IMR-90 (cell line): ENCODE measurements at regions not wholly inside any gene's neighbourhood (a gene's known extent, or its start where the extent isn't known, plus 50 kb on each side); places are given as distances from the start of the nearest gene placed in this dataset.

Experiments used
- ATAC-seq: fragments of 200-7000 bp; cut with Tn5 transposase; 2 replicates; pipeline ENCODE4 v1.9.1; 2020; ENCODE audit warnings: low read depth, mild to moderate bottlenecking, moderate library complexity
- BruUV-seq: library from RNA; stranded (reverse); fragments of 400-500 nt; replicated peaks from 2 replicates; lab custom pipeline; 2021; lab: Mats Ljungman, UMichigan
- CTCF ChIA-PET: fragments of 300-600 bp; formaldehyde crosslinking; extraction: SDS; loops from one replicate; lab custom pipeline; 2021; ENCODE audit warnings: antibody characterized with exemption; lab: Yijun Ruan, JAX
- POLR2A ChIA-PET: fragments of 300-600 bp; sonication (Branson Sonifier 250); formaldehyde crosslinking; loops from one replicate; lab custom pipeline; 2022; ENCODE audit warnings: antibody characterized with exemption; ENCODE audit not compliant: unreplicated experiment; lab: Charles Lee
- DNase-seq: peaks from one replicate; pipeline ENCODE4 v3.0.0; 2013
- H2AFZ ChIP-seq: replicated peaks from 2 replicates; pipeline ENCODE3; 2013; ENCODE audit warnings: low read length, mild to moderate bottlenecking; ENCODE audit not compliant: poor library complexity
- H2AK5ac ChIP-seq: 2 replicates; pipeline ENCODE4 v1.6.1; 2013; ENCODE audit warnings: low read depth, low read length, inconsistent platforms
- H2AK9ac ChIP-seq: replicated peaks from 2 replicates; pipeline ENCODE3; 2013; ENCODE audit warnings: mild to moderate bottlenecking, low read depth, low read length, moderate library complexity; ENCODE audit not compliant: poor library complexity
- H2BK120ac ChIP-seq: 2 replicates; pipeline ENCODE4 v1.6.1; 2013; ENCODE audit warnings: low read depth, low read length, inconsistent platforms
- H2BK15ac ChIP-seq: 3 replicates; pipeline ENCODE4 v1.6.1; 2013; ENCODE audit warnings: low read depth, low read length, inconsistent platforms
- H2BK20ac ChIP-seq: 2 replicates; pipeline ENCODE4 v1.6.1; 2013; ENCODE audit warnings: low read depth, mild to moderate bottlenecking, inconsistent platforms, low read length, moderate library complexity
- H2BK5ac ChIP-seq: 2 replicates; pipeline ENCODE4 v1.6.1; 2013; ENCODE audit warnings: mild to moderate bottlenecking, low read depth, low read length, inconsistent platforms; ENCODE audit not compliant: poor library complexity, severe bottlenecking
- H3K14ac ChIP-seq: replicated peaks from 2 replicates; pipeline ENCODE4 v1.6.1; 2013; ENCODE audit warnings: low read depth, low read length, inconsistent platforms
- H3K18ac ChIP-seq: 2 replicates; pipeline ENCODE4 v1.6.1; 2013; ENCODE audit warnings: low read depth, low read length, control low read depth
- H3K23ac ChIP-seq: 2 replicates; pipeline ENCODE4 v1.6.1; 2013; ENCODE audit warnings: low read depth, low read length, inconsistent platforms
- H3K27ac ChIP-seq: 2 replicates; pipeline ENCODE4 v1.5.1; 2013; ENCODE audit warnings: mild to moderate bottlenecking, control low read depth, low read length; ENCODE audit not compliant: insufficient read depth
- H3K27me3 ChIP-seq: 2 replicates; pipeline ENCODE4 v1.6.1; 2013; ENCODE audit warnings: low read length; ENCODE audit not compliant: control insufficient read depth, insufficient read depth
- H3K36me3 ChIP-seq: 2 replicates; pipeline ENCODE4 v1.6.1; 2013; ENCODE audit warnings: low read length, mixed read lengths; ENCODE audit not compliant: control insufficient read depth, insufficient read depth
- H3K4ac ChIP-seq: 2 replicates; pipeline ENCODE4 v1.6.1; 2013; ENCODE audit warnings: low read depth, low read length, inconsistent platforms
- H3K4me1 ChIP-seq: 2 replicates; pipeline ENCODE4 v1.6.1; 2013; ENCODE audit warnings: low read length, mixed read lengths; ENCODE audit not compliant: control insufficient read depth, insufficient read depth
- H3K4me2 ChIP-seq: 2 replicates; pipeline ENCODE4 v1.6.1; 2013; ENCODE audit warnings: low read depth, mild to moderate bottlenecking, control low read depth, low read length, moderate library complexity
- H3K4me3 ChIP-seq: 2 replicates; pipeline ENCODE4 v1.5.1; 2013; ENCODE audit warnings: low read depth, mild to moderate bottlenecking, control low read depth, low read length, moderate library complexity; ENCODE audit not compliant: insufficient read depth
- H3K56ac ChIP-seq: 2 replicates; pipeline ENCODE4 v1.6.1; 2013; ENCODE audit warnings: low read length, inconsistent platforms; ENCODE audit not compliant: insufficient read depth; ENCODE audit errors: extremely low read depth
- H3K79me1 ChIP-seq, 2 experiments: 2 replicates each; pipeline ENCODE4 v1.6.1; 2013; ENCODE audit warnings: low read length in 2 of 2, inconsistent platforms in 1 of 2, low read depth in 1 of 2
- H3K9ac ChIP-seq: 2 replicates; pipeline ENCODE4 v1.6.1; 2013; ENCODE audit warnings: low read depth, low read length, control low read depth
- H3K9me1 ChIP-seq: 2 replicates; pipeline ENCODE4 v1.6.1; 2013; ENCODE audit warnings: low read length, inconsistent platforms; ENCODE audit not compliant: insufficient read depth
- H3K9me3 ChIP-seq: 2 replicates; pipeline ENCODE4 v1.6.1; 2013; ENCODE audit warnings: low read length; ENCODE audit not compliant: control insufficient read depth, insufficient read depth
- H4K20me1 ChIP-seq: 2 replicates; pipeline ENCODE4 v1.6.1; 2013; ENCODE audit warnings: low read length, inconsistent platforms; ENCODE audit not compliant: insufficient read depth
- H4K5ac ChIP-seq: 2 replicates; pipeline ENCODE4 v1.6.1; 2013; ENCODE audit warnings: mild to moderate bottlenecking, low read depth, low read length, control low read depth
- H4K8ac ChIP-seq, 2 experiments: 2 replicates each; pipeline ENCODE4 v1.6.1; 2013; ENCODE audit warnings: low read depth in 2 of 2, low read length in 2 of 2, control low read depth in 1 of 2, inconsistent platforms in 1 of 2
- H4K91ac ChIP-seq: 2 replicates; pipeline ENCODE4 v1.6.1; 2013; ENCODE audit warnings: low read depth, low read length, inconsistent platforms; ENCODE audit not compliant: insufficient read depth
- BHLHE40 ChIP-seq: fragments of 150-350 bp; IDR thresholded peaks from 2 replicates; pipeline ENCODE4 v1.6.1; 2016; ENCODE audit warnings: mild to moderate bottlenecking, low read depth, low read length
- CEBPB ChIP-seq: IDR thresholded peaks from 2 replicates; pipeline ENCODE4 v1.6.1; 2012; ENCODE audit warnings: low read depth, low read length, improper control_type of control experiment
- CHD1 ChIP-seq: IDR thresholded peaks from 2 replicates; pipeline ENCODE4 v1.6.1; 2012; ENCODE audit warnings: low read depth, low read length, improper control_type of control experiment
- FOS ChIP-seq: fragments of 150-350 bp; IDR thresholded peaks from 2 replicates; pipeline ENCODE4 v1.6.1; 2016; ENCODE audit warnings: low read depth, low read length
- MAFK ChIP-seq: IDR thresholded peaks from 2 replicates; pipeline ENCODE4 v1.6.1; 2012; ENCODE audit warnings: low read depth, low read length, improper control_type of control experiment
- MAZ ChIP-seq: IDR thresholded peaks from 2 replicates; pipeline ENCODE4 v1.6.1; 2012; ENCODE audit warnings: low read depth, mild to moderate bottlenecking, low read length, improper control_type of control experiment, moderate library complexity, borderline replicate concordance
- MXI1 ChIP-seq: IDR thresholded peaks from 2 replicates; pipeline ENCODE4 v1.6.1; 2012; ENCODE audit warnings: low read depth, mild to moderate bottlenecking, low read length, moderate library complexity, borderline replicate concordance
- NFE2L2 ChIP-seq: fragments of 150-350 bp; IDR thresholded peaks from 2 replicates; pipeline ENCODE4 v1.6.1; 2016; ENCODE audit warnings: low read depth, mild to moderate bottlenecking, low read length
- POLR2A ChIP-seq: IDR thresholded peaks from 2 replicates; pipeline ENCODE4 v1.6.1; 2012; ENCODE audit warnings: mild to moderate bottlenecking, low read depth, low read length
- RAD21 ChIP-seq: IDR thresholded peaks from 2 replicates; pipeline ENCODE4 v1.6.1; 2012; ENCODE audit warnings: low read length, improper control_type of control experiment
- RCOR1 ChIP-seq: IDR thresholded peaks from 2 replicates; pipeline ENCODE4 v1.6.1; 2012; ENCODE audit warnings: mild to moderate bottlenecking, low read length, improper control_type of control experiment; ENCODE audit not compliant: insufficient replicate concordance
- RFX5 ChIP-seq: IDR thresholded peaks from 2 replicates; pipeline ENCODE4 v1.8.0; 2012; ENCODE audit warnings: low read depth, mild to moderate bottlenecking, low read length, moderate library complexity
- SMC3 ChIP-seq: fragments of 150-350 bp; IDR thresholded peaks from 2 replicates; pipeline ENCODE4 v1.6.1; 2016; ENCODE audit warnings: low read depth, mild to moderate bottlenecking, antibody characterized with exemption, low read length, moderate library complexity
- WGBS, 2 experiments: methylation state at CpG; one replicate each; pipeline versions ENCODE4 v1.1.5 to v1.1.7; 2013; ENCODE audit warnings: missing lambda C conversion rate in 2 of 2; ENCODE audit not compliant: insufficient read length in 1 of 2; ENCODE audit errors: extremely low coverage in 2 of 2; 5-methylcytosine and 5-hydroxymethylcytosine counted together
- dilution Hi-C: fragments of 300-500 bp; cut with HindIII; formaldehyde crosslinking; loops from one replicate; pipeline ENCODE4 v1.14.3; 2018; ENCODE audit warnings: low sequenced_read_pairs; ENCODE audit not compliant: unreplicated experiment
- in situ Hi-C: fragments of 300-500 bp; cut with MboI; formaldehyde crosslinking; loops from 3 replicates; pipeline ENCODE4 v1.14.3; 2019; ENCODE audit warnings: low sequenced_read_pairs, inconsistent platforms, mixed read lengths
- intact Hi-C: fragments of 100-400 bp; cut with micrococcal nuclease; formaldehyde crosslinking; loops from 2 replicates; pipeline ENCODE4 v1.10.0; 2022
- TF ChIP-seq, protein P1 (sequence below): fragments of 150-350 bp; IDR thresholded peaks from 2 replicates; pipeline ENCODE4 v1.6.1; 2016; ENCODE audit warnings: low read depth, mild to moderate bottlenecking, low read length, moderate library complexity, borderline replicate concordance
- TF ChIP-seq, protein P2 (sequence below): conservative IDR thresholded peaks from 2 replicates; pipeline ENCODE4 v1.5.1; 2012; ENCODE audit warnings: mild to moderate bottlenecking, low read depth, low read length, improper control_type of control experiment
- TF ChIP-seq, protein P3 (sequence below): fragments of 150-350 bp; IDR thresholded peaks from 2 replicates; pipeline ENCODE4 v1.6.1; 2017; ENCODE audit warnings: mild to moderate bottlenecking, antibody characterized with exemption, low read length, low read depth

DNA sequence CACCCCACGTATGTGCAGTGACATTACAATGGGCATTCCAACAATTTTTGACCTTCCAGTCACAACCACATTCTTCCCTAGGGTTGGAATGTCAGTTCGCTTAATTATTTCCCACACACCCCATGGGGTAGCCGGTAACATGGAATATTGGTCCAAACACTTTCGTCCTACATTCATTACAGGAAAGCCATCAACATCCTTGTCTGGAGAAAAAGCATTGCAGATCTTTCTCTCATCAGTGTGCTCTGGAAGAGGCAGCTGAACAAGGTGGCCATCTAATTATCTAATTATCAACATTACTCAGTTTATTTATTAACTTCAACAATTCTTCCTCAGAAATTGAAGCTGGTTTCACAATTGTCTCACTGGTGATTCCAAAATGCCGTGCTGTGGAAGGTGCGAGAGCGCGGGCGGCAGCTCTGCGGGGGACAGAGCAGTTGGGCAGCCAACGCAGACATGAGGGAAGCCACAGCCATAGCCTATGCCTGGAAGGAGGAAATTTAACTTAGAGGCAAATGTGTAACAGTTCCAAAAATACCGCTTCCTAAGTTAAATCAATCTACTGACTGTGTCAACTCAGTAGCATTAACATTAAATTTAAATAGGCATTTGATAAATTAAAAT is 1158.9 kb upstream of the EPHA6 start:
- no peak overlapping the region for H2BK20ac ChIP-seq
- H4K20me1 ChIP-seq: no peaks in the 10 kb centered on the region
- no peak overlapping the region for H3K23ac ChIP-seq
- peaks cover 5% of the 10 kb centered on the region; the same call in 1 of the 2 replicates for H3K9me3 ChIP-seq
- CTCF ChIA-PET: no interaction called here
- H3K27me3 ChIP-seq: no peaks in the 10 kb centered on the region
- H3K4me3 ChIP-seq: no peak overlapping the region
- no TSS peak for BruUV-seq
- H3K27ac ChIP-seq: no peak overlapping the region
- dilution Hi-C loops: no loop called here
- H3K56ac ChIP-seq: no peak overlapping the region
- intact Hi-C loops: no loop called here
- H2AK5ac ChIP-seq: no peak overlapping the region
- no peaks in the 10 kb centered on the region for H3K9me1 ChIP-seq
- H2AK9ac ChIP-seq: no peak overlapping the region
- H4K91ac ChIP-seq: no peak overlapping the region
- H3K4me1 ChIP-seq: no peaks in the 10 kb centered on the region
- no peak overlapping the region for H3K14ac ChIP-seq
- ATAC-seq (no peak), DNase-seq (no peak)
- no peak overlapping the region for H2BK120ac ChIP-seq
- no peaks in the 10 kb centered on the region for H3K79me1 ChIP-seq
- H2BK5ac ChIP-seq: no peak overlapping the region
- TF ChIP-seq SMC3: no peak
- TF ChIP-seq MAFK: no peak
- no peak for TF ChIP-seq RAD21
- no peak for TF ChIP-seq FOS
- TF ChIP-seq, protein P1, sequence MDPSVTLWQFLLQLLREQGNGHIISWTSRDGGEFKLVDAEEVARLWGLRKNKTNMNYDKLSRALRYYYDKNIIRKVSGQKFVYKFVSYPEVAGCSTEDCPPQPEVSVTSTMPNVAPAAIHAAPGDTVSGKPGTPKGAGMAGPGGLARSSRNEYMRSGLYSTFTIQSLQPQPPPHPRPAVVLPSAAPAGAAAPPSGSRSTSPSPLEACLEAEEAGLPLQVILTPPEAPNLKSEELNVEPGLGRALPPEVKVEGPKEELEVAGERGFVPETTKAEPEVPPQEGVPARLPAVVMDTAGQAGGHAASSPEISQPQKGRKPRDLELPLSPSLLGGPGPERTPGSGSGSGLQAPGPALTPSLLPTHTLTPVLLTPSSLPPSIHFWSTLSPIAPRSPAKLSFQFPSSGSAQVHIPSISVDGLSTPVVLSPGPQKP: no peak
- no peak for TF ChIP-seq RCOR1
- TF ChIP-seq, protein P2, sequence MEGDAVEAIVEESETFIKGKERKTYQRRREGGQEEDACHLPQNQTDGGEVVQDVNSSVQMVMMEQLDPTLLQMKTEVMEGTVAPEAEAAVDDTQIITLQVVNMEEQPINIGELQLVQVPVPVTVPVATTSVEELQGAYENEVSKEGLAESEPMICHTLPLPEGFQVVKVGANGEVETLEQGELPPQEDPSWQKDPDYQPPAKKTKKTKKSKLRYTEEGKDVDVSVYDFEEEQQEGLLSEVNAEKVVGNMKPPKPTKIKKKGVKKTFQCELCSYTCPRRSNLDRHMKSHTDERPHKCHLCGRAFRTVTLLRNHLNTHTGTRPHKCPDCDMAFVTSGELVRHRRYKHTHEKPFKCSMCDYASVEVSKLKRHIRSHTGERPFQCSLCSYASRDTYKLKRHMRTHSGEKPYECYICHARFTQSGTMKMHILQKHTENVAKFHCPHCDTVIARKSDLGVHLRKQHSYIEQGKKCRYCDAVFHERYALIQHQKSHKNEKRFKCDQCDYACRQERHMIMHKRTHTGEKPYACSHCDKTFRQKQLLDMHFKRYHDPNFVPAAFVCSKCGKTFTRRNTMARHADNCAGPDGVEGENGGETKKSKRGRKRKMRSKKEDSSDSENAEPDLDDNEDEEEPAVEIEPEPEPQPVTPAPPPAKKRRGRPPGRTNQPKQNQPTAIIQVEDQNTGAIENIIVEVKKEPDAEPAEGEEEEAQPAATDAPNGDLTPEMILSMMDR: no peak
- no peak for TF ChIP-seq CHD1
- TF ChIP-seq MAZ: no peak
- TF ChIP-seq NFE2L2: no peak
- TF ChIP-seq BHLHE40: no peak
- no peak for TF ChIP-seq CEBPB
- TF ChIP-seq, protein P3, sequence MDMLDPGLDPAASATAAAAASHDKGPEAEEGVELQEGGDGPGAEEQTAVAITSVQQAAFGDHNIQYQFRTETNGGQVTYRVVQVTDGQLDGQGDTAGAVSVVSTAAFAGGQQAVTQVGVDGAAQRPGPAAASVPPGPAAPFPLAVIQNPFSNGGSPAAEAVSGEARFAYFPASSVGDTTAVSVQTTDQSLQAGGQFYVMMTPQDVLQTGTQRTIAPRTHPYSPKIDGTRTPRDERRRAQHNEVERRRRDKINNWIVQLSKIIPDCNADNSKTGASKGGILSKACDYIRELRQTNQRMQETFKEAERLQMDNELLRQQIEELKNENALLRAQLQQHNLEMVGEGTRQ: no peak
- no peak for TF ChIP-seq POLR2A
- TF ChIP-seq MXI1: no peak
- no peak for TF ChIP-seq RFX5
- H3K4ac ChIP-seq: no peak overlapping the region
- no peak overlapping the region for H4K8ac ChIP-seq
- H3K18ac ChIP-seq: no peak overlapping the region
- no peak overlapping the region for H3K4me2 ChIP-seq
- H3K36me3 ChIP-seq: no peaks in the 10 kb centered on the region
- no peak overlapping the region for H4K5ac ChIP-seq
- POLR2A ChIA-PET: no interaction called here
- no peak overlapping the region for H2AFZ ChIP-seq
- 77% methylated on average over 8 of the region's 12 CpGs; no CpG with 5 or more reads in 1 of the 2 experiments for WGBS, 2 experiments
- H2BK15ac ChIP-seq: no peak overlapping the region
- H3K9ac ChIP-seq: no peak overlapping the region
- in situ Hi-C loops: no loop called here
